ENCODE measurements at regions not wholly inside any gene's neighbourhood (a gene's known extent, or its start where the extent isn't known, plus 50 kb on each side); places are given as distances from the start of the nearest gene placed in this dataset.

GRCh38 chr3:184659797-184660301 is 52.0 kb downstream of the MAGEF1 start:
- Histone ChIP-seq H3K36me3 (ENCODE audit: control insufficient read depth in 2 of 3, insufficient read depth in 3 of 3, low read length in 3 of 3) (no peaks in the 10 kb centered on the region), H3K9ac (ENCODE audit: low read length in 3 of 3) (no peak overlapping the region), H3K4me1 (ENCODE audit: control insufficient read depth in 2 of 3, insufficient read depth in 2 of 3, low read depth in 1 of 3, low read length in 3 of 3) (peaks cover 0 to 16% (median 9%) of the 10 kb centered on the region in 3 donors), H3K27ac (ENCODE audit: low read depth in 2 of 2, low read length in 2 of 2) (no peak overlapping the region), H3K4me3 (ENCODE audit: low read length in 3 of 3) (no peak overlapping the region), H3K9me3 (ENCODE audit: control insufficient read depth in 2 of 3, insufficient read depth in 1 of 3, low read length in 3 of 3) (peaks cover 0 to under 1% (median 0%) of the 10 kb centered on the region in 3 donors), H3K27me3 (ENCODE audit: control insufficient read depth, insufficient read depth, low read length) (no peaks in the 10 kb centered on the region)
- intact Hi-C loops (cut with DNase I), result no loop called here
- no peak for FAIRE-seq
- no peak for TF ChIP-seq CTCF (IDR thresholded peaks at IDR 0.05; ENCODE audit: borderline replicate concordance, extremely low read depth, insufficient read depth)
- peak in 1 of 5 donors; percentile 41 for DNase-seq

GRCh38 chr3:184658223-184658928 is 53.5 kb downstream of the MAGEF1 start:
- Histone ChIP-seq H3K4me1 (ENCODE audit: control insufficient read depth in 2 of 3, insufficient read depth in 2 of 3, low read depth in 1 of 3, low read length in 3 of 3) (peaks cover 0 to 16% (median 9%) of the 10 kb centered on the region in 3 donors), H3K27me3 (ENCODE audit: control insufficient read depth, insufficient read depth, low read length) (no peaks in the 10 kb centered on the region), H3K4me3 (ENCODE audit: low read length in 3 of 3) (no peak overlapping the region), H3K36me3 (ENCODE audit: control insufficient read depth in 2 of 3, insufficient read depth in 3 of 3, low read length in 3 of 3) (no peaks in the 10 kb centered on the region), H3K9me3 (ENCODE audit: control insufficient read depth in 2 of 3, insufficient read depth in 1 of 3, low read length in 3 of 3) (peaks cover 0 to 7% (median 0%) of the 10 kb centered on the region in 3 donors), H3K27ac (ENCODE audit: low read depth in 2 of 2, low read length in 2 of 2) (no peak overlapping the region), H3K9ac (ENCODE audit: low read length in 3 of 3) (no peak overlapping the region)
- DNase-seq, result peak in 1 of 5 donors; percentile 66
- TF ChIP-seq CTCF (IDR thresholded peaks at IDR 0.05; ENCODE audit: borderline replicate concordance, extremely low read depth, insufficient read depth), result no peak
- intact Hi-C loops (cut with DNase I), result no loop called here
- FAIRE-seq, result no peak

DNA sequence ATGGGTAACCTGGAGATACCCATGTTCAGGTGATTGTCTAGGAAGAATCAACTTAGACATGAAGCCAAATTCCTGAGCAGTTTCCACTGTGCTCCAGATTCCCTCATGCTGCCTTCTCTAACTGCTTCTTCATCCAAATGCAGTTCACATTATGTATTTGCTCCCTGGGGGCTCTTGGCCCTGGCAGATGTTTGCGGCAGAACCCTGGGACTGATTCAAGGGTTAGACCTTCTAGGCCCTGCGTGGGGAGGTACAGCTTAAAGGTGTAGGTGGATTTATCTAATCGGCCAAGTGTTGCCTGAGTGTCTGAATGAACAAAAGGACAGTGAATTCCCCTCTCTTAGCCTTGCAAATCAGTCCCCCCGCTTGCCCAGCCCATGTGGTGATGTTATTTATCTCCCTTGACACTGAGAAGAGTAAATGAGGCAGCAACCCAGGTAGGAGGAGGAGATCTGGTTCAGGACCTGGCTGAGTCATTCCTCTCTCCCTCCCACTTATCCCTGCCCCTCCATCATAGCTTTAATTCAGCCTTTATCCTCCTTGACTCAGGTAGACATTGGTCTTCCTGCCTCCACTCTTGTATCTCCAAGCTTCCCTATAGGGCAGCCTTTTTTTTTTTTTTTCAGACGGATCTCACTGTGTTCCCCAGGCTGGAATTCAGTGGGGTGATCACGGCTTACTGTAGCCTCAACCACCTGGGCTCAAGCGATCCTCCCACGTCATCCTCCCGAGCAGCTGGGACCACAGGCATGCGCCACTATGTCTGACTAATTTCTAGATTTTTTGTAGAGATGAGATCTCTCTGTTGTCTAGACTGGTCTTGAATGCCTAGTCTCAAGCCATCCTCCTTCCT is 54.8 kb downstream of the MAGEF1 start:
- no peaks in the 10 kb centered on the region for H3K27me3 ChIP-seq (ENCODE audit: control insufficient read depth, insufficient read depth, low read length)
- H3K27ac ChIP-seq (ENCODE audit: low read depth in 2 of 2, low read length in 2 of 2), result no peak overlapping the region
- no peak overlapping the region for H3K4me3 ChIP-seq (ENCODE audit: low read length in 3 of 3)
- peaks cover 0 to 16% (median 9%) of the 10 kb centered on the region in 3 donors for H3K4me1 ChIP-seq (ENCODE audit: control insufficient read depth in 2 of 3, insufficient read depth in 2 of 3, low read depth in 1 of 3, low read length in 3 of 3)
- DNase-seq, result peak in 3 of 5 donors; percentile 62 to 77 (median 72)
- no peak overlapping the region for H3K9ac ChIP-seq (ENCODE audit: low read length in 3 of 3)
- peaks cover 0 to 7% (median 0%) of the 10 kb centered on the region in 3 donors for H3K9me3 ChIP-seq (ENCODE audit: control insufficient read depth in 2 of 3, insufficient read depth in 1 of 3, low read length in 3 of 3)
- intact Hi-C loops (cut with DNase I), result no loop called here
- no peak for FAIRE-seq
- TF ChIP-seq CTCF (IDR thresholded peaks at IDR 0.05; ENCODE audit: borderline replicate concordance, extremely low read depth, insufficient read depth), result no peak
- no peaks in the 10 kb centered on the region for H3K36me3 ChIP-seq (ENCODE audit: control insufficient read depth in 2 of 3, insufficient read depth in 3 of 3, low read length in 3 of 3)

All from kidney (tissue), 13 donors.